ENCODE measurements at regions not wholly inside any gene's neighbourhood (a gene's known extent, or its start where the extent isn't known, plus 50 kb on each side); places are given as distances from the start of the nearest gene placed in this dataset.
"Not testable (repeated sequence)": the region's sequence is repeated elsewhere in the genome, so short reads cannot be mapped to it uniquely, and the experiment has no call there.

DNA sequence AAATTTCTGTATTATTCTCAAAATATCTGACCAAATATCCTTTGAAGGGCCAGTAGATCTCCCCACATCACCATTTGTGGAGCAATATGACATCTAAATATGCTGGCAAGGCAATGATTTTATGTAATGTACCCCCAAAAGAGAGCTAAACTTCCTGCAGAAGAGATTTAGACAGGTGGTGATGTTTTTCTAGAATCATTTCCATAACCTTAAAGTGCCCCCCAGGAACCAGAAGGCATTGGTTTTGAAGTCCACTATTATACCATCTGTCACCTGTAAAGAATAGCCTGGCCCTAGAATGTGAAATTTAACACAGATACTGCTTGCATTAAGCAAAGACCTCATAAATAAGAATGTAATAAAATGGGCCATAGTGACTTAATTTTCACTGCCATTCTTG lies 77.9 kb upstream of the ABLIM1 start:
- no peak for DNase-seq

DNA sequence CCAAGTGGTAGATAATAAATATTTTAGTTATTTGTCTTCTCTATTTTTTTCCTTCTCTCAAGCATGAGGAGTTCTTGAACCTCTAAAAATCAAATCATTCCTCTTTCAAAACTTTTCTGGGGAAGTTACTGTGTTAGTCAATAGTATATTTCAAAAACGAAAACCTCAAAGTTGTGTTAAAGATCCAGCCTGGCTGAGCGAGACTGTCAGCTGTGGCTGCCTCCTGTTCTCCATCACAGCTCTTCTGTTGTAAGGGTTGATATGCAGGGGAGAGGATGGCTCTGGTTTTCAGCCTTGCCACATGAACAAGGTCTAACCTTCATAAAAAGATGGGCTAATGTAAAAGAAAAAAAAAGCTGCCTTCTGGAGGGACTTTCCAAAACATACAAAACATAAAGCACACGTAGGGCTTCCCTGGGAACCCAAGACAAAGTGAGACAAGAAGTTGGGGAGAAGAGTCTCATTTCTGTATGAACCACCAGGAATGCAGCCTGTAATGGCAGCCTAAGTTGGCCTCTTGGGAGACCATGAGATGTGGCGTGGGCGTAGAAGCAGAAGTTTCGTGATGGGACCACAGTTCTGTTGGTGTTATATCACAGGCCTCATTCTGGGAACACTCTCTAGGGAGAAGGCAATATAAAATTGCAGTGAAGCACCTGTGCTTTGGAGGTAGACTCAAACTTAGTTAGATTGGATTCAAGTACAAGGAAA lies 77.9 kb upstream of the FHIP2A start:
- DNase-seq = no peak

DNA sequence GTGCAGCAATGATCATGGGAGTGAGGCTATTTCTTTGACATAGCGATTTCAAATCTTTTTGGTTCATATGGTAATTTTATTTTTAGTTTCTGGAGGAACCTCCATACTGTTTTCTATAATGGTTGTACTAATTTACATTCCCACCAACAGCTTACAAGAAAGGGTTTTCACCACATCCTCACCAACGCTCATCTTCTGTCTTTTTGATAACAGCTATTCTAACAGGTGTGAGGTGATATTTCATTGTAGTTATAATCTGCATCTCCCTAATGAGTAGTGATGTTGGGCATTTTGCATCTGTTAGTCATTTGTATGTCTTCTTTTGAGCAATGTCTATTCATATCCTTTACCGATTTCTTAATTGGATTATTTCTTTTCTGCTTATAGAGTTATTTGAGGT lies 75.0 kb upstream of the FHIP2A start:
- no peak for DNase-seq

DNA sequence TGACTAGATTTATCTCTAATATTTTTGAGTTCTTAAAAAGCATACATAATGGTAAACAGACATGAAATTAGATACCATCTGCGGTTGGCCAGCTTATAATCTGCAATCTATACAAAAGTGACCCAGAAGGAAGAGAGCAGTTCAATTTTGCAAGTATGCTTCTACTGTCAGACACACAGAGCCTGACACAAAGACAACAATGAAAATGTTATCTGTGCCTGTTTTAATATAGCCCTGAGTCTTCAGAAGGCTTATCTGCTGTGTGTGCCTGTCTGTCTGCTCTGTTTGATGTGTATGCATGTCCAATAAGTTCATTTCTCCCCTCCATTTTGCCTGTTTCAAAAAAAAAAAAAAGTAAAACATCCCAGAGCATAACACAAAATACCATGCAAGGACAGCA lies 73.3 kb upstream of the FHIP2A start:
- no peak for DNase-seq

DNA sequence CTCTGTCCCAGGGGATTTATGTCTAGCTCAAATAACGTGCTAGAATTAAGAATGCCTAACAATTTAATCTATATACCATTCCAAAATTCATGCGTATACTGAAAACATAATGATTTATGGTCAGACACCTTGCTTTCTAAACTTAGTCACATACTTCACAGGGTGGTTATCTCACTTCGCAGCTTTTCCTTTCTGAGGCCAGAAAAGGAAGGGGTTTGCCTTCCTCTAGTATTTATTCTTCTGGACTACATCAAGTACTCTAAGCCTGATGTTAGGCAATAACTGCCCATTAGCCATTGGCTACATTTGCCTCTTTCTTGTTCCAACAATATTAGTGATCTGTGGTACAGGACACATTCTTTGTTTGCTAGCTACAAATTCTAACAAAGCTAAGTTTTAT lies 72.6 kb upstream of the FHIP2A start:
- DNase-seq = no peak

DNA sequence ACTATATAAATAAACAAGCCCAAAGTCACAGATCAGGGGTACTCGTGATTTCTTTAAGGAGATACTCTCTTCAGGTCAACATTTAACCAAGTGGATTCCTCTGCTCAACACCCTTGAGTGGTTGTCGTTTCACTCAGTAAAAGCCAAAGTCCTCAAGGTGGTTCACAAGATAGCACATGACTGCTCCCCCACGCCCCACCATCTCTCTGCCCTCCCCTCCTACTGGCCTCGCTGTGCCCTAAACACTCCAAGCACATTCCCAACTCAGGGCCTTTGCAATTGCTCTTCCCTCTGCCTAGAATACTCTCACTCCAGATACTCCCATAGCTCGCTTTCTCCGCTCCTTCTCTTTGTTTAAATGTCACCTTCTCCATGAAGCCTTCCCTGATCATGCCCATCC lies 72.1 kb upstream of the FHIP2A start:
- DNase-seq = no peak

DNA sequence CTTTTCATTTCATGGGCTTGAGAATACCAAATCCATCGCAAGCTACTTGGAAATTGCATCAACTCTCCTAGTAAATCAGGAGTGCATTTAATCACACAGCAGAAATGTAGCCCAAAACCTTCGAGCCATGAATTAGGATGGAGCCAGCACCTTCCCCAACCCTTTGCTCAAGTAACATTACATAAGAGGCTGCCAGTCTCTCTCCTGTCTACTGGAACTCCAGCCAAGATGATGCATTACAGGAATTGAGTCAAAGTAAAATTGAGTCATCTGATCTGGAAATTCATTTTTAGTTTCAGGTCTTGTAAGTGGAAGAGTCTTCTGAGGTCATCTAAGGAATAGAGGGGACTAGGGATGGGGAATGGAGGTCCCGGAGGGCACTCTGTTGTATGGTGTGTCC lies 69.7 kb upstream of the FHIP2A start:
- no peak for DNase-seq

DNA sequence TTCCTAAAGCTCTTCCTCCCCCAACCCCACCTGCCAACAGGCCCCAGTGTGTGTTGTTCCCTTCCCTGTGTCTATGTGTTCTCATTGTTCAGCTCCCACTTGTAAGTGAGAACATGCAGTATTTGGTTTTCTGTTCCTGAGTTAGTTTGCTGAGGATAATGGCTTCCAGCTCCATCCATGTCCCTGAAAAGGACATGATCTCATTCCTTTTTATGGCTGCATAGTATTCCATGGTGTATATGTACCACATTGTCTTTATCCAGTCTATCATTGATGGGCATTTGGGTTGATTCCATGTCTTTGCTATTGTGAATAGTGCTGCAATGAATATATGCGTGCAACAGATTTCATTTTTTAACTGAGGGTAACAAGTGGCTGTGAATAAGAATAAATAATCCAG lies 69.0 kb upstream of the FHIP2A start:
- not testable (repeated sequence) for DNase-seq

DNA sequence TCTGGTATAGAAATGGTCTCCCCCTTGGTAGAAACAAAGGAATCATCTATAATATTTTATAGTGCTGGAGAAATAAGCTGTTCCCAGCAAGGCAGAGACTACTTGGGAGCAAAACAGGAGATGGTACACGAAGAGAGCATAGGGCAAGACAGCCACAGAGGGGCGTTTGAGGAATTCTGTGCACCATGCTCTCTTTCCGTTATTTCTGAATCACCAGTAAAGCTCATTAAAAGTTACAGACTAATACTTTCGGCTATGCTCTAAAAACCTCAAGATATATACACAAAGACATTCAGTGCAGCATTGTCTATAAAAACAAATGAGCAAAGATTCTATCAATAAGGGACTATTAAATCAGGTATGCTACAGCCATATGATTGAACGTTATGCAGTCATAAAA lies 68.5 kb upstream of the FHIP2A start:
- DNase-seq = no peak

DNA sequence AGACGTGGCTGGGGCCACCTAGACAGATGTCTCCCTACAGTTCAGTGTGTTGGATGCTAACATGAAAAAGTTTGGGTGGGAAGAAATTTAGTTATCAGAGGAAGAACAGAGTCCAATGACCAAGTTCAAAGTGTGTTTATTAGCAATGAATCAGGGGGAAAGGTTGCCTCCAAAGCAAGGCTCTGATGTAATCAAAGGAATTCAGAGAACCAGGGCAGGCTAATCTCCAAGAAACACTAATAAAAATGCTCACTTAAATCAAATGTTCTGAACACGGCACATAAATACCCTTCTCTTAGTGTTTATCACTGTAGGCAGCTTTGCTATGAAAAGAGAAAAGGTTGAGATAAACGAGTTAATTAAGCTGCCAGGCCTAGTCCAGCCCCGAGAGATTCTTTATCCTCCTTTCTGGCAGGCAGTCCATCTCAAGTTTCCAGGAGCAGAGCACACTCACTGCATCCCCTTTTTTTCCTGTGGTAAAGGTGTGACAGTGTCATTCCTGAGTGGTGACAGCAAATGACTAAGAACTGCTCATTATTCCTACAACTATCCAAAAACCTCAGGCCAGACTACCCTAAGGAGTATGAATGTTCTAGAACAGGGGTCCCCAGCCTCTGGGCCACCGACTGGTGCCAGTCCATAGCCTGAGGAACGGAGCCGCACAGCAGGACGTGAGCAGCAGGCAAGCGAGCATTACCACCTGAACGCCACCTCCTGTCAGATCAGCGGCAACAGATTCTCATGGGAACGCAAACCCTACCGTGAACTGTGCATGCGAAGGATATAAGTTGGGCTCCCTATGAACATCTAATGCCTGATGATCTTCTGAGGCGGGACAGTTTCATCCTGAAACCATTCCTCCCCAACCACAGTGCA lies 66.9 kb upstream of the FHIP2A start:
- no peak for DNase-seq

DNA sequence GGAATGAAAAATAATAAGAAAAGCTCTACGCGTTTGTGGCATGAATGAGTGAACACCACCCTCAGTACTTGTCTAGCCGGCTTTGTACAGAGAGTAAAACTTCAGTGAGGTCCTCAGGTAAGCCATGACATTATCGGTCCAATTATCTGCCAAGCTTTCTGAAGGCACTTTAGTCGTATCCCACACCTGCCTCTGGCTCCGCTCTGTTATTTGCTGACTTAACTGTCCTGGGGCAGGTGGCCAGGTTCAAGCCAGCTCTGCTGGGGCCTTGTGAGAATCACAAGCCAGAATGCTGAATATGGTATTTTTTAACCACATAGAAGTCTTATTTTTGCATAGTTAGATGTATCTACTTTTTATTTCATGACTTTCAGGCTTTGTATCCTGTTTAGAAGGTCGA lies 66.0 kb upstream of the FHIP2A start:
- no peak for DNase-seq

DNA sequence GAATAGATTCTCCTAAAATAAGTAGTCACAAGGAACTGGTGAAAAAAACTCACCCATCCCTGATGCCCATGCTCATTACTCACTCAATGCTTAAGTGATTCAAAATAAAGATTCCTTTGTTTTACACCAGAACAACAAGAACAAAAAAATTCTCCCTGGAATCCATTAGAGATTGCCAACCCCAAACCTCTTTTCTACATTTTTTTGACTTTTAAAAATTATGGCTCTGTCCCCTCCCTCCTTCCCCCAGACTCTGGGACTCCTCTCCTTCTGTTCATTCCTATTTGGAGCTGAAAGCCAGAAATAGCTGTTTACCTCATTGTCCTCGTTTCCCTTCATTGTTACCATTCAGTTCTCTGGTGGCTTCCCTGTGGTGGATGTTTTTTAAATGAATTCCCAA lies 63.2 kb upstream of the FHIP2A start:
- no peak for DNase-seq

DNA sequence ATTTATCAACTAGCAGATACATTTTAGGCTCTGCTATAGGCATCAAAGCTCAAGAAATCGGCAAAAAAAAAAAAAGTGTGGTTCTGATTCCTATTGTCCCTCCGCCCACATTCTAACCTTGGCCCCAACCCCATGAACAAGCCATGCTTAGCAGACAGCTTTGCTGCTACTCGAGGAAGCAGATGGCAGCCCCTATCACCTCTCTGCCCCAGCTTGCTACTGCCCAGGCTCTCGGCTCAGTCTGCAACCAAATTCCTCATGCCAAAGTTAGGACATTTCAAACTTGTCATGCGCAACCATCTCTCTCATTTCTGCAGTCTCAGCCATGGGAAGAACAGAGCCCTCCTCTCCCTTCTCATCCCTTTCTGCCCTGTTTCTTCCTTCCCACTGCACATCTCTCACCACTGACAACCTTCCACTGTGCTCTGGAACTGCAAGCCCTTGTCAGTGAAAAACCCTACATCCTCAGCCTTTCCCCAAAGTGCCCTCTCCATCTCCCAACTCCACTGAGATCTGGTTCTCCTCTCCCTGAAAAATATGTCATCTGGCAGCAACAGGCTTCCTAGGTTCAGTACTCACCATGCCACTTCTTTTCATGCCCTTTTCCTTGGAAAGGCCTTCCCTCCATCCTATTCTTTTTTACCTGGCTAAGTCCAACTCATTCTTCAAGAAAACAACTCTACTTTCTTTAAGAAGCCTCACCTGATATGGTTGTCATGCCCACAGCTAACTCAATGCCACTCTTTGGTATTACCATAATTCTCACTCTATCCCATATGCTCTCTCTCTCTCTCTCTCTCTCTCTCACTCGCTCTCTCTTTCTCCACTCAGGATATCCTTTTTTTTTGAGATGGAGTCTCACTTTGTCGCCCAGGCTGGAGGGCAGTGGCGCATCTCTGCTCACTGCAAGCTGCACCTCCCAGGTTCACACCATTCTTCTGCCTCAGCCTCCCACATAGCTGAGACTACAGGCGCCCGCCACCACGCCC lies 60.1 kb upstream of the FHIP2A start:
- DNase-seq = no peak

DNA sequence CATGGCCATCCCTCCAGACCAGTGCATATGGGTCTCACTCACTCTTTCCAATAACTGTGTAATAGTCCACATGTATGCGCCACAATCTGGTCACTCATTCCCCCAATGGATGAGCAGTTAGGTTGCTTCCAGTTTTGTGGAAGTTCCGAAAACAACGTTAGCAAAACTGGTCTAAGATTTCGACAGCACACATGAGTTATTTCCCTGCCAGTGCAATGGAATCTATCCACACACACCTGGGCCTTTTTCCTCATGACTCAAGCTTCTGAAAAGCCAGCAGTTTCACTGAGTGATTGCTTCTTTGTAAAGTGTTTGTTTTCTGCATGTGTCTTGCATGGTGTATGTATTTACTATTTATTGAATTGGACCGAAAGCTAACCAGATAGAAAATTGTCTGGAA lies 58.8 kb upstream of the FHIP2A start:
- no peak for DNase-seq

DNA sequence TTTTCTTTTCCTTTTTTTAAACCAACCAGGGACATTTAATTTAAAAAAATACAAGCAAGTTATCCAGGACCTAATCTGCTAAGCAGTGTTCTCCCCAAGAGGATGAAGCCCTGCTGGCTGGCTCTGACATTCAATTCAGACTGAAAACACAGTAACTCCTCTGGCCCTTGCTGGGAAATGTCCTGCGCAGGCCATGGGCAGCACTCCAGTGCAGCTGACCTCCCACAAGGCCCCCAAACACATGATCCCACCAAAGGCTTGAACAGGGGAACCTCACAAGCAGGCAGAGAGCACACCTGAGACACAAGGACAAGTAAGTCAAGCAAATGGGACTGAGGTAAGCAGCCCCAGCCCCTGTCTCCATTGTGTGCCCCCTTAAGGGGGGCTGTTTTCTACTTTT lies 56.9 kb upstream of the FHIP2A start:
- no peak for DNase-seq

DNA sequence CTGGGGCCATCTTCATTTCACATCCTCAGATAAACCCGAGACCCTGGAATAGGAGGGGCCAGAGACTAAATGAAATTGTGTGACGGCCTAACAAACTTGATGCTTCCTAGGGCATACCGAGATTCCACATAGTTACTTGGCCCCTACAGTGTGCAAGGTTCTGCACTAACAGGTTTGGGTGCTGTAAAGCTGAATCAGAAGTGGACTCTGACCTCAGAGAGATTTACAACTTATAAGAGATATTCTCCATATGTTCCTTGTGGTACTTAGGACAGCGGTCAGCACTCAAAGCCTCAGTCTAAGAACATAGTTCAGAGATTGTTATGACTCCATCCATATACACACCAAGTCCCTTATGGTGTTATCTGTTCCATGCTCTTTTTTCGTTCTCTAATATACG lies 55.1 kb upstream of the FHIP2A start:
- DNase-seq = no peak

DNA sequence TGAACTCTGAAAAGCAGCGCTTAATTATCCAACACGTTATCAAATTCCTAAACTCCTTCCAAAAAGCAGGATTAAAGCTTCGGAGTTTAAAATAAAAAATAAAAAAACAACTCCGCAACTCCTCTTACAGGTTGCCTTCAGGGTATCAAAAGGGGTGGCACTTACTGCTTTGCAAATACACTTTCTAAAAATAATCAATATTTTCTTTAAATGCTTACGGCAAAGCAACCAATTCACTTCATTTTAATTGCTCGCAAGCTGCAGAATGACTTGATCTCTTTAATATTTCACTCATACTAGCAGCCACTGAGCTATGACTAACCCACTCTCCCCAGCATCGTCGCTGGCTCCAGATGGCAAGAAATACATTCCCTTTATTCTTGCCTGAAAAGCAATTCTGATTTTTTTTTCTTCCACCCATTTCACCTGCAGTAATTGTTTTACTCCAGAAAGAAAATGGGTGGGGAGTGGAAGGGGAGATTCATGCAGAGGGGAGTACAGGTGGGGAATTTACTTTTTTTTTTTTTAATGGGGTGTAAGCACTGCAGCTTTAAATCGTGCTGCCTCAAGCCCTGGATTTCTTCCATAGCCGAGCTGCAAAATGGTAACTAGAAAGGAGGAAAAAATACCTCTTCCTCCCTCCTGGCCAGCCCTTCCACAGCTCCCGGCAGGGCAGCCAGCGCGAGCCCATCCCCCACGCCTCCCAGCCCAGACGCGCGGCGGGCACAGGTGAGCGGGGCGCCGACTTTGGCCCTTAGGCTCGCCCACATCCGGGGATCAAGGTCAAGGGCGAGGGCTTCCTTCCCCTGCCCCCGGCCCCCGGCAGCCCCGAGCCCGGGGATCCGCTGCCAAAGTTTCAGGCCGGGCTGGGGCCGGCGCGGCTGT lies 54.2 kb upstream of the FHIP2A start:
- DNase-seq = no peak

DNA sequence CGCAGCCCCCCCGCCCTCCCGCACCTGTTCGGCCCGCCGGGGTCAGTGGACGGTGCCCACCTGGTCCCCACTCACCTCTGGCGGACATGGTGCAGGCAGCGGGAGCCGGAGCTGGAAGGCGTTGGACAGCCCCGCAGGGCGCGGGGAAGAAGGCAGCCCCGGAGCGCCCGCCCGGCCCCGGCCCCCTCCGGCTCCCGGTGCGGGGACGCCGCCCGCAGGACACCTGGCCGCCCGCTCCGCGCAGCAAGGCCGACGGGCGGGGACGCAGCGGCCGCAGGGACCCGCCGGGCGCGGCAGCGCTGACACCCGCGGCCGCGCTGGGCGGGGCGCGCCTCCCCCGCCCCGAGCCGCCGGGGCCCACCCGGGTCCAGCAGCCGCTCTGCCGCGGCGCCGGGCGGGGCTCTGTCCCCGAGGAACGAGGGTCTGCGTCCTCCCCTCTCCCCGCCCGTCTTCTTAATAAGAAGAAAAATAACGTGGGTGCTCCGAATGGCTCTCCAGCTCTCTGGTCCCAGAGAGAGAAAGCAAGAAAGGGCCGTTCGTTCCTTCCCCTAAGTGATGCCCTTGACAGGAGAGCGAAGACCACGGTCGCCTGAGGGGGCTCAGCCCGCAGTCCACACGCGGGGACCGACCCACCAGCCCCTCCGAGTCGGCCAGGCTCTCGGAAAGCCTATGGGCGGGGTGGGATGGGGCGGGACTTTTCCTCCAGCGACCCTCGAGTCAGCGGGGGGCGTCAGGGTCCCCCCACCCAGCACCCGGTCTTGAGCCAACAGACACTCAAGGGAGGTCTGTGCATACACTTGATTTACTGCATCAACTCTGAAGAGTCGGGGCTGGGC lies 53.4 kb upstream of the FHIP2A start:
- DNase-seq = no peak

DNA sequence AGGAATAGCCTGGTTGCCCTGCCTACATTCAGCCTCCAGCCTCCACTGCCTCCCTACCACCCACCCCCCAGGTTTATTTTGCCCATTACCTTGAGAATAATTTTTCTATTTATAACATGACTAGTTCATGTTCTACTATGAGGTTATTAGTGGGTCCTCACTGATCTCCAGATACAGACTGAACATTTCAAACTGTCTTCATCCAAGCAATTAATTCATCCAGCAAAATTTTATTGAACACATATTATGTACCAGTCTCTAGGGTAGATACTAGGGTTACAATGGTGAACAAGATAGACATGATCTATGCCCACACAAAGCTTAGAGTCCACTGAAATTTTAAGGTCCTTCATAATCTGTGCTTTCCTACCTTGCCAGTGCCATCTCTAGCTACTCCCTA lies 51.6 kb upstream of the FHIP2A start:
- DNase-seq = no peak

DNA sequence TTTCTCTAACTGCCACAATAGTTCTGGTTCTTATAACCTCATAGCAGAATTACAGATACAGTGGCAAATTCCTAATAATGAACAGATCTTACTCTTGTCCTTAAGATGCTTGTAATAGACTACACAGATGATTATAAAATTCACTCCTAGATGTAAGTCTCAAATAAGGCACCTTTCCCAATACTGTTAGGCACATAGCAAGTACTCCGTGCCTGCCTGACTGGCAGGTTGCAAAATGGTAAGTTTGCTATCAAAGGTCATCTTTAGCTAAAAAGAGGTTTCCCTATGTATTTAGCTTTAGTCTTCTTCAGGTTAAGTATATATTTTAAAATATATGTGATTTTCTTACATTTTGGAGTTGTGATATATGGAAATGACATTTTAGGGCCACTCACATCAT lies 50.4 kb upstream of the FHIP2A start:
- no peak for DNase-seq

DNA sequence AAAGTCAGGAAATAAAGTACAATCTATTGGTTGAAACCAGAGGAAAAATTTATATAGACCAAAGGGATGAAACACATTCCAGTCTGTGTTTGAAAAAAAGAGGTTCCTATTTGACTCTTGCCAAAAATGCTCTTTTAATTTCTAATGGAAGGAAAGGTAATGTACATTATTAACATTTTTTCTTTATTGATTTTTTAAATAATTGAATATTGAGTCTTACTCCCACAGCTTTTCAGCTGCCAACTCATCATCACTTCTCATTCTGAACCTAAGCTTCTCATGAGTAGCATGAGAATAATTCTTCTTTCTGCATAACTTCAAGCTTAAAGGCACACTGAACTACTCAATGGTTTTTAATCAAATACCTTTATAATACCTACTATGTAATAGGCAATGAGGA lies 49.8 kb upstream of the FHIP2A start:
- DNase-seq = no peak
